NCI-H2196 treated with DMSO at 0.1 percent for 48 hours (cell line): ENCODE measurements at regions not wholly inside any gene's neighbourhood (a gene's known extent, or its start where the extent isn't known, plus 50 kb on each side); places are given as distances from the start of the nearest gene placed in this dataset.

Source experiments
- DNase-seq: peaks from one replicate; lab custom pipeline; 2025; ENCODE audit not compliant: unreplicated experiment; lab: John Stamatoyannopoulos, UW

DNA sequence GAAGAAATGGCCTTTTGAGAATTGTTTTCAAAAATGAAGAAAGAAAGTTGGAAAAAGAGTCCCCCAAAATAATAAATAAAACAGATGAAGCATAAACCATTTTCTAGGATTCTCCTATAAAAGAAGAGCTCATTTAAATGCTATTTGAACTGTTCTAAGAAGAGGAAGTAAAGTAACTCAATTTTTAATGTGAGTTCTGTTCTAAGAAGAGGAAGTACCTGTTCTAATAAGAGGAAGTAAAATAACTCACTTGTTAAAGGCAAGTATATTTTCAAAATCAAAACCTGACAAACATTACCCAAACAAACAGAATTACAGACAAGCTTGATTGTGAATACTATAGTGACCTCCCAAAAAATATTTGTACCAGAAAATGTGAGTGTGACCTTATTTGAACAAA is 1326.3 kb downstream of the C4orf33 start:
- no peak for DNase-seq

GRCh38 chr4:130424211-130424610 is 1328.3 kb downstream of the C4orf33 start:
- no peak for DNase-seq

DNA sequence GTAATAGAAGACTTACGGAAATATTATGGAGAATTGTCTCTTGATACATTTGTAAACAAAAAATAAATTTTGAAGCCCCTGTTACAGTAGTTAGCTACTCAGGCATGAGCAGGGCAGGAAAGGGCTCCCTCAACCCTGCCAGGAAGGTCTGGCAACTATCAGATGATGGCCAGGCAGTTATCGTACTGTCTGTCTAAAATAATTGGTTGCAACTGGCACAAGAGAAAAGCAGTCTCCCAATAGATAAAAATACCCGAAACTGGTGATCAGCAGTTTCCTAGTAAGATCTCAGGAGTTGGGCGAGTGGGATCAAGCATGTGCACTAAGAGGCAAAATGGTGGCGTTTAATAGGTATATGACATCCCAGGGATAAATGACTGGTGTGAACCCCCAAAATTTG is 1336.3 kb downstream of the C4orf33 start:
- no peak for DNase-seq

- no peak for DNase-seq
These were observed 1353.8 kb downstream of the C4orf33 start for GRCh38 chr4:130449741-130450140.

DNA sequence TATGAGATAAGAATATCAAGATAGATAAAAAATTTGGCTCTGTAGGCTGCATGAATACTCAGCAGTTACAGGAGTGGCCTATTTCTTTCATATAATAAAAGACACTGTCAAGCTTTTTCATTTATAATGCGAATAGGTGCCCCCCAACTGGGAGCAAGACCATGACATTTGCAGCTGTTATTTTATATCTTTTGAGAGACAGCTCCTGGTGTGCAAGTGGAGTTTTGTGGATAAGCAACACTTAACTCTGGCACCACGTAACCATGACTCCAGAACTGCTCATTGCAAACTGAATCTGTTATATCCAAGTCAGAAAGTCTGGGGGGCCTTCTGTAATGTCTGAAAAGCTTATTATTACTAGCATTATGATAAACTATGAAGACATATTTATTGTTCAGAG is 1372.4 kb downstream of the C4orf33 start:
- DNase-seq, result no peak

- no peak for DNase-seq
These were observed 1382.5 kb downstream of the C4orf33 start for GRCh38 chr4:130478406-130478805.

DNA sequence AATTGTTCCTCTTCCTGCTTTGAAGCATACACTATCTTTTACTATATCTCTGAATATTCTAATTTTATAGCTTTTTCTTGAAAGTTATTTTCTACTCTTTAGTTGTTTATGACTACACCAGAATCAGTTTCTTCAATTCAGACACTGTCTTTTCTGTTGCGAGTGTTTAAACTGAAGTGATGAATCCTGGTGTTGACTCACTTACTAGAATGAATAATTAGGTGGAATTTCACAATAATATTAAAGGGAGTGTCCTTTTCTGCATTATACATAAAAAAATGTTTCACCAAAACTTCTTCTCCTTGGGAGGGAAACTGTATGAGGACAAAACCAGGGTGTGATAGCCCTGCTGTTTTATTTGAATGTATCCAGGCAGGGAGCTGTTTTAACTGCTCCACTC is 1383.1 kb downstream of the C4orf33 start:
- no peak for DNase-seq

GRCh38 chr4:130479674-130480073 is 1383.7 kb downstream of the C4orf33 start:
- no peak for DNase-seq

DNA sequence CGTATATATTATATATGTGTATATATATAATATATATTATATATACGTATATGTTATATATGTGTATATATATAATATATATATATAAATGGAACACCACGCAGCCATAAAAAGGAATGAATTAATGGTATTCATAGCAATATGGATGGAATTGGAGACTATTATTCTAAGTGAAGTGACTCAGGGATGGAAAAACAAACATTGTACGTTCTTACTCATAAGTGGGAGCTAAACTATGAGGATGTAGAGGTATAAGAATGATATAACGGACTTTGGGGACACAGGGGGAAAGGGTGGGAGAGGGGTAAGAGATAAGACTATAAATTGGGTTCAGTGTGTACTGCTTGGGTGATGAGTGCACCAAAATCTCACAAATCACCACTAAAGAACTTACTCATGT is 1388.9 kb downstream of the C4orf33 start:
- DNase-seq, result no peak

DNA sequence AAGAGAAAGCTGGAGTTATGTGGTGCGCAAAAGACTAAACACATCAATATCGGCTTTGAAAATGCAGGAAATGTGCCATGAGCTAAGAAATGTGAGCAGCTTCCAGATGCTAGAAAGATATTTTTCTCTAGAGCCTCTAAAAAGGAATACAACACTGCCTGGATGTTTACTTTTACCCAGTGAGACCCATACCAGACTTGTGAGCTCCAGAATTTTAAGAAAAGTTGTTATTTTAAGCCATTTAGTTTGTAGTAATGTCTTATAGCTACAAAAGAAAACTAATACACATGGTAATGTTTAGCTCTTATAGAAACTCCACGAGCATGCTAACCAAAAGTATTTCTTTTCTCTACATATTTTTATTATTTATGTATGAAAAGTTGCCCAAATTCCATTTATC is 1389.4 kb downstream of the C4orf33 start:
- DNase-seq, result no peak

GRCh38 chr4:130486186-130486585 is 1390.2 kb downstream of the C4orf33 start:
- DNase-seq, result no peak

- DNase-seq, result no peak
These were observed 1390.9 kb downstream of the C4orf33 start for GRCh38 chr4:130486841-130487240.

DNA sequence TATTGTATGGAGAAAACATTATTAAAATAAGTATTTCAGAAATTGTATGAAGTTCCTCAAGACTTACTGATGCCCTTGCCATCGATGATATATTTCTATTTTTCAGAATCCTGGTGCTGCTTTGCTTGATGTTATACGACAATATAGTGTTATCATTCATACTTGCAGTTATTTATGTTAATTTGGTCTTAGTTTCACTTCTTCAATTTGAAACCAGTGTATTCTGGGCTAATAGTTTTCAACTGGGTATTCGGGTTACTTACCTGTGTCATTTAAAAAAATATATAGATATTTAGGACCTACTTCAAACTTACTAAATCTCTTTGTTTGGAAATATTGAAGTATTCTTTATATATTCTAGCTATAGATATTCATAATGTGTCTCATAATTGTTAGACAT is 1414.7 kb downstream of the C4orf33 start:
- no peak for DNase-seq

DNA sequence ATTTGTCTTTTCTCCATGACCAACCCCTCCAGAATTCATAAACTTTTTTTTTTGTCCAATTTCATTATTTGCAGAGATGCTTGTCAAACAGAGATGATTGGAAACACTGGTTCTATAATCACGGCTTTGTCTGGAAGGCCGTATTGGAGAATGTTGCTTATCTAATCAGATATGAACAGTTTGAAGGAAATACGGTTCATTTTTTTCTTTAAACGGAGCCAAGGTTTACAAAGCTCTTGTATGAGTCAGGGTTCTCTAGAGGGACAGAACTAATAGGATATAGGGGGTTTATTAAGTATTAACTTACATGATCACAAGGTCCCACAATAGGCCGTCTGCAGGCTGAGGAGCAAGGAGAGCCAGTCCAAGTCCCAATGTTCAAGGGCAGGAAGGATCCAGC is 1415.8 kb downstream of the C4orf33 start:
- no peak for DNase-seq

GRCh38 chr4:130524057-130524456 is 1428.1 kb downstream of the C4orf33 start:
- no peak for DNase-seq

- DNase-seq, result no peak
These were observed 1434.6 kb downstream of the C4orf33 start for GRCh38 chr4:130530505-130530904.

DNA sequence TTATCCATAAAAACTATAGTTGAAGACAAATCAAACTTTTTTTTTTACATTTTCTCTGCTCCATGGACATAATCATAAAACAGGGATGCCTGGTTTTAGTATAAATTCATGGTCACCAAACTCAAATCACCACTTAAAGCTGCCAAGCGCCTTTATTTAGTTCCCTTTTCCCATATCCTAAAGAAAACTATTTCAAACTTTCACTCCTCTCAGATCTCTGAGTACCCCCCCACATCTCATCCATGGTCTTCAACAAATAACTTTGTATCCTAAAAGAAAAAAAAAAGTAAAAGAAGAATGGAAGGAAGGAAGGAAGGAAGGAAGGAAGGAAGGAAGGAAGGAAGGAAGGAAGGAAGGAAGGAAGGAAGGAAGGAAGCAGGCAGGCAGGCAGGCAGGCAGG is 1438.7 kb downstream of the C4orf33 start:
- no peak for DNase-seq

DNA sequence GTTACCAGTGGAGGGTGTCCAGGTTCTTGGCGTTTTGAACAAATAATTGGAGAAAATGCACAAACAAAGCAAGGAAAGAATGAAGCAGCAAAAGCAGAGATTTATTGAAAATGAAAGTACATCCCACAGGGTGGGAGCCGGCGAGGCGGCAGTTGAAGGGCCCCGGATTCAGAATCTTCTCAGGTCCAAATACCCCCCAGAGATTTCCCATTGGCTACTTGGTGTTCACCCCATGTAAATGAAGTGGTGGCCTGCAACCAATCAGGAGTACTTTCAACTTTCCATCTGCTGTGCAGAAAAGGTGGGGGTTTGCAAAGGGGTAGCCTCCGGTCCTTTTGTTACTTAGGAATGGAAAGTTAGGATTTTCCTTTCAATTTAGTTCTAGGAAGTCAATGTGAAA is 1447.0 kb downstream of the C4orf33 start:
- DNase-seq, result no peak

GRCh38 chr4:130545171-130545570 is 1449.2 kb downstream of the C4orf33 start:
- DNase-seq, result no peak

- no peak for DNase-seq
These were observed 1449.6 kb downstream of the C4orf33 start for GRCh38 chr4:130545596-130545995.

DNA sequence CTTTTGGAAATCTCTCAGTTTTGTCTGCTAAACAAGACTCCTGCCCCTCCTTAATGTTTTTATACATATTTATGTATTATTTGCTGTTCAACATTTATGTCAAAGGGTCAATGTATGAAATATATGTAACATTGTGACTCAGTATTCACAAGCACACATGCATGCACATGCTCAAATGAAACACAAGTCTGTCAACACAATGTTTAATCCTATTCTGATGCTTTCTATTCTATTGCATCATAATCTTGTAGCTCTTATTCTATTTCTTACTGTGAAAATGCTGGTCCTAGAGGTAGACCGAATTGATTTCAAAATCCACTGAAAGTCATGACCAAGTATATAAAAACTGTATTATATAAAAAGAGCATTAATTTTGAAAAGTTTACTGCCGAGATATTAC is 1463.3 kb downstream of the C4orf33 start:
- no peak for DNase-seq

- DNase-seq, result no peak
These were observed 1467.4 kb downstream of the C4orf33 start for GRCh38 chr4:130563185-130563888.

GRCh38 chr4:130563889-130564418 is 1468.0 kb downstream of the C4orf33 start:
- DNase-seq, result no peak
